Right ventricle myocardium inferior (tissue), 1 donor: ENCODE measurements at regions not wholly inside any gene's neighbourhood (a gene's known extent, or its start where the extent isn't known, plus 50 kb on each side); places are given as distances from the start of the nearest gene placed in this dataset.
"Not testable (repeated sequence)": the region's sequence is repeated elsewhere in the genome, so short reads cannot be mapped to it uniquely, and the experiment has no call there.

ENCODE experiments used
- ATAC-seq: fragments of 200-7000 bp; cut with Tn5 transposase; one replicate; pipeline ENCODE4 v1.9.1; 2020; ENCODE audit warnings: mild to moderate bottlenecking, moderate library complexity
- DNase-seq: peaks from one replicate; pipeline ENCODE4 v3.0.0; 2021; ENCODE audit errors: missing footprints
- intact Hi-C: fragments of 100-400 bp; cut with DNase I; formaldehyde crosslinking; loops from one replicate; pipeline ENCODE4 v1.11.0; 2022
- donor health status: DM: no; HTN: yes; CAD: no; lungs with severe emphysema.

DNA sequence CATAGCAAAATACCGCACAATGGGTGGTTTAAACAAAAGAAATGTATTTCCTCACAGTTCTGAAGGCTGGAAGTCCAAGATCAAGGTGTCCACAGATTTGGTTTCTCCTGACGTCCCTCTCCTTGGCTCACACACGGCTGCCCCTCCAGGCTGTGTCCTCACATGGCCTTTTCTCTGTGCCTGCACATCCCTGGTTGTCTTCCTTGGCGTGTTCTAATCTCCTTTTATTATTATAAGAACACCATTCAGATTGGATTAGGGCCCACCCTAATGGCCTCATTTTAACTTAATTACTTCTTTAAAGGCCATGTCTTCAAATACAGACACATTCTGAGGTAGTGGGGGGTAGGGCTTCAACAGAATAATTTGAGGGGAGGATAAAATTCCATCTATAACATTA lies 87.9 kb downstream of the FZD1 start:
- intact Hi-C loops, result no loop called here
- DNase-seq, result no peak
- ATAC-seq, result no peak

DNA sequence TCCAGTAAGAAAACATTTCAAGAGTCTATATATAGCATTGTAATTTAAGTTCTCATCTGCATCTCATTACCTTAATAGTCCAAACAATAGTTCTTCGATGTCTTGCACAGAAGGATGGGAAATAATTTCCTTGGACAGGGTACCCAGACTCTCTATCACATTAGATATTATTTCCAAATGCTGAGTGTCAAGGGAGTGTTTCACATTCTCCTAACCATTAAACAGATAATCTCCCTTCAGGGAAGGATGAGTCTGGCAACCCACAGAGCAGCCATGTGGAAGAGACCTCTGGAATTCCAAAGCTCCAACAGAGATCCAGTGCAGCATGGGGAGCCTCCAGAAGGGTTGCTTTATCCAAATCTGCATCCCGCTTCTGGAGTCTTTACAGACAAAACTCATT lies 89.6 kb downstream of the FZD1 start:
- ATAC-seq (no peak), DNase-seq (no peak)
- intact Hi-C loops, result no loop called here

- DNase-seq (no peak), ATAC-seq (no peak)
- intact Hi-C loops, result no loop called here
These were observed 91.6 kb downstream of the FZD1 start for GRCh38 chr7:91355695-91356435.

DNA sequence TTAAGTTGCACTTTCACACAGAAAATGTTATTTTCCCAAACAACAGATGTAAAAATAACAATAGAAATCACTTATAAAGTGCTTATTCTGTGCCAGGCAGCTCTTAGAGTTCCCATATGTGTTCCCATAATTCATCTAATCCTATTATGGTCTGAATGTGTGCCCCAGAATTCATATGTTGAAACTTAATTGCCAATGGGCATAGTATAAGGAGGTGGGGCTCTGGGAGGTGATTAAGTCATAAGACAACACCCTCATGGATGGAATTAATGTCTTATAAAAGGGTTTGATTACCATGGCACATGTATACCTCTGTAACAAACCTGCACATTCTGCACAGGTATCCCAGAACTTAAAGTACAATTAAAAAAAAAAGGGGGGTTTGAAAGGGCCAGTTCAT lies 92.7 kb downstream of the FZD1 start:
- intact Hi-C loops, result no loop called here
- ATAC-seq (no peak), DNase-seq (no peak)

GRCh38 chr7:91357379-91357778 lies 93.1 kb downstream of the FZD1 start:
- DNase-seq, result no peak
- intact Hi-C loops, result no loop called here
- no peak for ATAC-seq

GRCh38 chr7:91357901-91358300 lies 93.7 kb downstream of the FZD1 start:
- DNase-seq (no peak), ATAC-seq (no peak)
- intact Hi-C loops, result no loop called here

- intact Hi-C loops, result no loop called here
- ATAC-seq, result no peak
- DNase-seq, result no peak
These were observed 94.1 kb downstream of the FZD1 start for GRCh38 chr7:91358303-91358702.

DNA sequence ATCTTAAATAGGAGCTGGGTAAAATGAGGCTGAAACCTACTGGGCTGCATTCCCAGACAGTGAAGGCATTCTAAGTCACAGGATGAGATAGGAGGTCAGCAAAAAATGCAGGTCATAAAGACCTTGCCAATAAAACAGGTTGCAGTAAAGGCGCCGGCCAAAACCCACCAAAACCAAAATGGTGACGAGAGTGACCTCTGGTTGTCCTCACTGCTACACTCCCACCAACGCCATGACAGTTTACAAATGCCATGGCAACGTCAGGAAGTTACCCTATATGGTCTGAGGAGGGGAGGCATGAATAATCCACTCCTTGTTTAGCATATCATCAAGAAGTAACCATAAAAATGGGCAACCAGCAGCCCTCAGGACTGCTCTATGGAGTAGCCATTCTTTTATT lies 100.9 kb downstream of the FZD1 start:
- DNase-seq, ATAC-seq, intact Hi-C loops: not testable (repeated sequence)

DNA sequence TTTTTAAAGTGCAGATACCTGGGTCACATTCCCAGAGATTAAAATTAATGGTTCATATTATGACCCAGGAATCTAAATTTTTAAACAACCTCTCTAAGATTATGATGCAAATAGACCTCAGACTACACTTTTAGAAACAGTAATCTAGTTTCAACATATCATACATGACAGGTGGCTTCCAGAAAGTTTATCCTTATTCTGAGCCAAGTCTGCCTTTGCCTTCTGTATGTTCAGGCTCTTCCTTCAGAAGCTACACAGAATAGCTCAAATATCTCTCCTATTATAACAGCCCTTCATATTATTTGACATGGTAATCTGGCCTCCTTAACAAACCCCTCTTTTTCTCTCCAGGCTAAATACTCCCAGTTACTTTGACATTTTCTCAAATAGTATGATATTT lies 101.9 kb downstream of the FZD1 start:
- ATAC-seq, result no peak
- DNase-seq, result no peak
- intact Hi-C loops, result no loop called here

DNA sequence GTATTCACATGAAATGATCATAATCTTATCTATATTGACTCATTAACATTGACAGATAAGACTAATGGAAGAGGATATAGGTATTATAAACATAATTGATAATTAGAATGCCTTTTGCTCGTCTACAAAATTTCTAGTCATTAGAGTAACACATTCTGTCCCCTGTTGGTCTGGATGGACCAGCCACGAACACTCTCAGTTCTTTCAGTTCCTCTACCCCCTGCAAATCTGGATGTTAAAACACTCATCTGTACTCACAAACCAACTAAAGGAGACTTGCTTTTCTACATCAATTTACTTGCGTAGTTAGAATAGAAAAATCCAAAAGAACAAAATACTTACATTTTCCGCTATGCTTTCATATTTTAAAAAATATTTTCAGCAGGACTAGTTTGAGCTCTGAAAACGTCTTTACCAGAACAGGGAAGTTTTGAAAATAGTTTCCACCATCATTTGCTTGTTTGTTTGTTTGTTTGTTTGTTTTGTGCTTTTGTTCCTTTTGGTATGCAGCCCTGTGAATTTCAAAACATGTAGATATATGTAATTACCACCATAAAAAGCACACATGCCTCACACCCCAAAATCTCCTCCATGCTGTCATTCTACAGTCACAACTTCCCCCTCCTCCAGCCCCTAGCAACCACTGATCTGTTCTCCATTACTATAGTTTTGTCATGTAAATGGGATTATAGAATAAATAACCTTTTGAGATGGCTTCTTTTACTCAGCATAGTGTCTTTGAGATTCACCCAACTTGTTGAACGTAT lies 103.8 kb downstream of the FZD1 start:
- DNase-seq (no peak), ATAC-seq (no peak)
- intact Hi-C loops, result no loop called here

- ATAC-seq (no peak), DNase-seq (no peak)
- intact Hi-C loops, result no loop called here
These were observed 108.1 kb downstream of the FZD1 start for GRCh38 chr7:91372323-91372722.

- DNase-seq, result no peak
- intact Hi-C loops, result no loop called here
- no peak for ATAC-seq
These were observed 109.0 kb downstream of the FZD1 start for GRCh38 chr7:91373111-91373800.

DNA sequence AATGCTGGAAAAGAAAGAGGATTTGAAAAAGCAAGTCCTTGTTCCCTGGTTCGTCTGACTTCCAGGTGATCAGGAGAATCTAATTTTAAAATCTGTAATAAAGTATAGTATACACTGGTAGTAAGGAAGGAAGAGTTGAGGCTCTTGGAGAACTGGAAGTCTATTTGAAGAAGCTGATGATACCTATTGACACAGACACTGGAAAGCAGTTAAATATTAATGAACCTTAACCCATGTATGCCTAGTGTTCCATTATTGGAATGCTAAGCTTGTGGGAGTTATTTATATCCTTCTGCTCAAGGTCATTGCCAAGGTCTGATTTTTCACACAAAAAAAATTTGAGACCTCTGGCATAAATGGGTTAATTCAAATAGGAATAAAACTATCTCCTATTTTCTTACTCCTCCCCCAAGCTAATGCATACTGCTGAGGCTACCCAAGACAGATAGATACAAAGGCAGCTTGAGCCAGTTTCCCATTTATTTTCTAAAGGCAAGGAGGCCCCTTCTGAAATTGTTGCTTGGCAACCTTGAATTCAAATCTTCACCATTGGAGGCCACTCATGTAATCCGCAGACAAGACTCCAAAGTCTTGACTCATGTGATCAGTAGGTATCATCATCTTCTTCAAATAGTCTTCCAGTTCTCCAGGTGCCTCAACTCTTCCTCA lies 110.2 kb downstream of the FZD1 start:
- intact Hi-C loops, result no loop called here
- ATAC-seq, result no peak
- no peak for DNase-seq

DNA sequence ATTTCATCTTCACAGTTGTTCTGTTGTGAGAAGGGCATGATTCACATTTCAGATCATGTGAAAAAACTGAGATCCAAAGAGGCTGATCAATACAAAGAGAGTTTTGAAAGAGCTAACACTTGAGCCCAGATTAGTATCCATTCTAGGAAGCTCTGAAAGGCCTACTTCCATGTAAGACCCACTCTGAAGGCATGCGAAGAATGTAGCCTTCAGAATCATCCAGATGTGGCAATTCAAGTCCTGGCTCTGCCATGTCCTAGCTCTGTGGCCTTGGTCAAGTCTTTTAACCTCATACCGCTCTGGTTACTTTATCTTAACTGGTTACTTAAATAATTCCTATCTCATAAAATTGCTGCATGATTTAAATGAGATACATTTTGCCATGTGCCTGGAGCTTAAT lies 111.1 kb downstream of the FZD1 start:
- ATAC-seq (no peak), DNase-seq (no peak)
- intact Hi-C loops, result no loop called here

- ATAC-seq (no peak), DNase-seq (no peak)
- intact Hi-C loops, result no loop called here
These were observed 113.9 kb downstream of the FZD1 start for GRCh38 chr7:91378131-91378530.

GRCh38 chr7:91379236-91379635 lies 115.0 kb downstream of the FZD1 start:
- ATAC-seq (no peak), DNase-seq (no peak)
- intact Hi-C loops, result no loop called here

- ATAC-seq, result no peak
- intact Hi-C loops, result no loop called here
- no peak for DNase-seq
These were observed 115.8 kb downstream of the FZD1 start for GRCh38 chr7:91379991-91380390.

DNA sequence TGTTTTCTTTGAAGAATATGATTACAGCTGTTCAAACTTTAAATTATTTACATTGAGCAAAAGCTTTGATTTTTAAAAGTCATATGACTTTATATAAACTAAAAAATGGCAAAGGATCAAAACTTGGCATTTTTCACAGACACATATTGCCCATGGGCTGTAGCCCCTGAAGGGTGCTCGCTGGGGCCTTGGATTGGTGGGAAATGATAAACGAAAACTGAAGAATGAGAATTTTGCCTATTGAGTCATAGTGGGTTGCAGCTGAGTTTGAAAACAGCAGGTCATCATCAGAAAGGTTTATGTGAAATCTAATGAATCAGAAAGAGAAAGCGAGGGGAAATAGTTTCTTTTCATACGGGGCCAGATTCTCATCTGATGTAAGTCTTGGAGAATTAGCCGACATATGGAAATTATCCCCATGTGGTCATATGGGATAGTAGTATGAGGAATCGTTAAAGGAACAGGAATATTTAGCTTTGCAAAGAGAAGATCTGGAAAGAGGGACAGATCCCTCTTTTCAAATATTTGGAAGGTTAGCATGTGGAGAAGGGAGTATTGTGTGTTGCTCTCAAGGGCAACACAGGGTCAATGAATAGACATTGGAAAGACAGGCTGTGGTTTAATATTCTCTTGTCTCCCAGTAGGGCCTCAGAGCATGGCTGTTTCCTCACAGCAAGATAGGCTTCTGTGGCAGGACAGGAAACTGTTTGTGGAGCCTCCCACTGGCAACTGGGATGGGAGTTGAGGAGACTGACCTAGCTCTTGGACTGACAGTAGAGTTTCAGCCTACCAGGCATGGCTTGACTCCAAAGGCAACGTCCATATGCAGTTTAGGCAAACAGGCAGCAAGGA lies 119.0 kb downstream of the FZD1 start:
- no peak for DNase-seq
- no peak for ATAC-seq
- intact Hi-C loops, result no loop called here

- intact Hi-C loops, result no loop called here
- DNase-seq, result no peak
- ATAC-seq, result no peak
These were observed 119.7 kb downstream of the FZD1 start for GRCh38 chr7:91383905-91384274.
